Thyroid gland (tissue), 4 donors: ENCODE measurements at regions not wholly inside any gene's neighbourhood (a gene's known extent, or its start where the extent isn't known, plus 50 kb on each side); places are given as distances from the start of the nearest gene placed in this dataset.

Experiments
- DNase-seq, 2 donors: peaks; one replicate each; pipeline ENCODE4 v3.0.0-alpha.2; 2019
- H3K27ac ChIP-seq, 3 donors: fragments of 200-600 bp; sonication (generic); 1 replicate in 2 of 3; 2 replicates in 1 of 3; pipeline ENCODE4 v1.5.1; 2016 to 2019; ENCODE audit warnings: mild to moderate bottlenecking in 1 of 3, moderate library complexity in 1 of 3
- H3K27me3 ChIP-seq: fragments of 200-600 bp; sonication (generic); one replicate; pipeline ENCODE4 v1.5.1; 2019
- H3K36me3 ChIP-seq, 2 donors: fragments of 200-600 bp; sonication (generic); one replicate each; pipeline ENCODE4 v1.5.1; 2016 to 2019
- H3K4me1 ChIP-seq, 2 donors: fragments of 200-600 bp; sonication (generic); one replicate each; pipeline ENCODE4 v1.5.1; 2017 to 2019
- H3K4me3 ChIP-seq, 3 donors: fragments of 200-600 bp; sonication (generic); replicated peaks in 1 of 3; 1 replicate in 2 of 3; 2 replicates in 1 of 3; pipeline ENCODE4 v1.5.1; 2016; ENCODE audit warnings: mild to moderate bottlenecking in 1 of 3
- H3K9me3 ChIP-seq: fragments of 200-600 bp; sonication (generic); one replicate; pipeline ENCODE4 v1.5.1; 2017
- CTCF ChIP-seq, 6 experiments: fragments of 200-600 bp in 3 of 6; fragments of 450-650 bp in 3 of 6; sonication (generic) in 3 of 6; IDR thresholded peaks; one replicate each; pipeline ENCODE4 v1.5.1; 2016 to 2019; ENCODE audit warnings: antibody characterized with exemption in 6 of 6, mild to moderate bottlenecking in 2 of 6, inconsistent platforms in 1 of 6, moderate library complexity in 1 of 6
- POLR2A ChIP-seq, 2 donors: fragments of 450-650 bp; IDR thresholded peaks; one replicate each; pipeline ENCODE4 v1.6.1; 2017; ENCODE audit warnings: antibody characterized with exemption in 2 of 2, mild to moderate bottlenecking in 2 of 2, moderate library complexity in 1 of 2
- WGBS, 2 donors: methylation state at CpG; one replicate each; pipeline ENCODE4 v1.1.5; 2017; 5-methylcytosine and 5-hydroxymethylcytosine counted together
- intact Hi-C: fragments of 100-400 bp; cut with DNase I; formaldehyde crosslinking; loops from one replicate; pipeline ENCODE4 v1.15.1; 2023

GRCh38 chr4:18342847-18343246, 321.3 kb upstream of the LCORL start:
- H3K9me3 ChIP-seq = no peaks in the 10 kb centered on the region
- no peak for TF ChIP-seq CTCF (IDR thresholded peaks at IDR 0.05)
- TF ChIP-seq POLR2A (IDR thresholded peaks at IDR 0.05) = no peak
- H3K27me3 ChIP-seq = no peaks in the 10 kb centered on the region
- no peaks in the 10 kb centered on the region for H3K4me1 ChIP-seq
- WGBS, 2 donors = 70 to 96% methylated on average over 2 to 4 of the region's 4 CpGs
- no peak overlapping the region for H3K4me3 ChIP-seq
- no peak for DNase-seq
- H3K27ac ChIP-seq = no peak overlapping the region
- intact Hi-C loops = no loop called here
- H3K36me3 ChIP-seq = no peaks in the 10 kb centered on the region

GRCh38 chr4:18321956-18322530, 300.5 kb upstream of the LCORL start:
- Histone ChIP-seq H3K4me3 (no peak overlapping the region), H3K4me1 (no peaks in the 10 kb centered on the region), H3K27ac (no peak overlapping the region), H3K27me3 (no peaks in the 10 kb centered on the region), H3K36me3 (no peaks in the 10 kb centered on the region), H3K9me3 (no peaks in the 10 kb centered on the region)
- no peak for TF ChIP-seq CTCF (IDR thresholded peaks at IDR 0.05)
- no peak for TF ChIP-seq POLR2A (IDR thresholded peaks at IDR 0.05)
- DNase-seq = no peak
- 51 to 56% methylated on average over 5 of the region's 5 CpGs for WGBS, 2 donors
- intact Hi-C loops = no loop called here

- intact Hi-C loops = no loop called here
- H3K27me3 ChIP-seq = no peaks in the 10 kb centered on the region
- no peaks in the 10 kb centered on the region for H3K4me1 ChIP-seq
- H3K4me3 ChIP-seq = no peak overlapping the region
- TF ChIP-seq CTCF (IDR thresholded peaks at IDR 0.05) (no peak), POLR2A (IDR thresholded peaks at IDR 0.05) (no peak)
- H3K9me3 ChIP-seq = no peaks in the 10 kb centered on the region
- H3K36me3 ChIP-seq = no peaks in the 10 kb centered on the region
- H3K27ac ChIP-seq = no peak overlapping the region
- no peak for DNase-seq
- WGBS, 2 donors = 67 to 79% methylated on average over 6 of the region's 6 CpGs
Measured at GRCh38 chr4:18319431-18319830, 297.9 kb upstream of the LCORL start.

- Histone ChIP-seq H3K9me3 (no peaks in the 10 kb centered on the region), H3K4me3 (no peak overlapping the region), H3K4me1 (no peaks in the 10 kb centered on the region), H3K36me3 (no peaks in the 10 kb centered on the region), H3K27ac (no peak overlapping the region), H3K27me3 (no peaks in the 10 kb centered on the region)
- 27 to 28% methylated on average over 21 to 22 of the region's 22 CpGs for WGBS, 2 donors
- no peak for DNase-seq
- TF ChIP-seq POLR2A (IDR thresholded peaks at IDR 0.05) = no peak
- TF ChIP-seq CTCF (IDR thresholded peaks at IDR 0.05) = no peak
- intact Hi-C loops = no loop called here
Measured at GRCh38 chr4:18318682-18319388, 297.3 kb upstream of the LCORL start.

GRCh38 chr4:18314731-18315130, 293.2 kb upstream of the LCORL start:
- Histone ChIP-seq H3K9me3 (no peaks in the 10 kb centered on the region), H3K4me3 (no peak overlapping the region), H3K27me3 (no peaks in the 10 kb centered on the region), H3K27ac (no peak overlapping the region), H3K36me3 (no peaks in the 10 kb centered on the region), H3K4me1 (no peaks in the 10 kb centered on the region)
- TF ChIP-seq POLR2A (IDR thresholded peaks at IDR 0.05) (no peak), CTCF (IDR thresholded peaks at IDR 0.05) (no peak)
- WGBS, 2 donors = 60 to 69% methylated on average over 3 of the region's 3 CpGs
- DNase-seq = no peak
- intact Hi-C loops = no loop called here
